ENCODE measurements at regions not wholly inside any gene's neighbourhood (a gene's known extent, or its start where the extent isn't known, plus 50 kb on each side); places are given as distances from the start of the nearest gene placed in this dataset.

DNA sequence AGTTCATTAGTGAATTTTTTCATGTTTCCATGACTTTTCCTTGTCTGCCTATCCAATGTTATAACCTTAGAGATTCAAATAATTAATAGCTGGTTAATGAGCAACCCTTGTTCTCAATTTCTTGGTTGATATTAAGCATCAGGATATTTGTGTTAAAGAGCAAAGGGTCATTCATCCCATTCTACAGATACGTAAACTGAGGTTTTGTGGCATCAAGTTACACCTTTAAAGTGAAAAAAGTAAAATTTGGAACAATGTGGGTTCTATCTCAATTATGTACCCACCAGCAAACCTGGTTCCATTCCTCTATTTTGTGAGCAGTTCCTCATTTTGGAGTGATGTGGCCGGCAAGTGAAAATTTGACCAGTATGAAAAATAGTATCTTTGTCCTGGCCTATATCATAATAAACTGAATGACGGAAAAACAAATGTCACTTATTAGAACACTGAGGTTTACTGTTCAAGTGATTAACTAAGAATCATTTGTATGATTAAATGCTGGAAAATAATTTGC, 220.5 kb upstream of the ATP5MC3 start:
- TF ChIP-seq GATA3 (IDR thresholded peaks at IDR 0.05; ENCODE audit: low read depth, low read length) (no peak), GATA2 (IDR thresholded peaks at IDR 0.05; ENCODE audit: low read depth, low read length) (no peak)

Data from SH-SY5Y (cell line).